IPS-18a (cell line): ENCODE measurements at regions not wholly inside any gene's neighbourhood (a gene's known extent, or its start where the extent isn't known, plus 50 kb on each side); places are given as distances from the start of the nearest gene placed in this dataset.

Experiments
- H3K27ac ChIP-seq: one replicate; pipeline ENCODE4 v1.5.1; 2013; ENCODE audit warnings: low read length
- H3K27me3 ChIP-seq: one replicate; pipeline ENCODE4 v1.6.1; 2013; ENCODE audit warnings: mild to moderate bottlenecking, low read length; ENCODE audit not compliant: control insufficient read depth, insufficient read depth
- H3K36me3 ChIP-seq: one replicate; pipeline ENCODE4 v1.6.1; 2013; ENCODE audit warnings: low read depth, low read length; ENCODE audit not compliant: control insufficient read depth
- H3K4me1 ChIP-seq: one replicate; pipeline ENCODE4 v1.6.1; 2013; ENCODE audit warnings: low read depth, low read length; ENCODE audit not compliant: control insufficient read depth
- H3K4me3 ChIP-seq: one replicate; pipeline ENCODE4 v1.5.1; 2013; ENCODE audit warnings: low read length
- H3K9ac ChIP-seq: one replicate; pipeline ENCODE4 v1.6.1; 2013; ENCODE audit warnings: mild to moderate bottlenecking, low read length, moderate library complexity
- H3K9me3 ChIP-seq: one replicate; pipeline ENCODE4 v1.6.1; 2013; ENCODE audit warnings: low read depth, low read length; ENCODE audit not compliant: control insufficient read depth

- no peaks in the 10 kb centered on the region for H3K27me3 ChIP-seq
- no peak overlapping the region for H3K27ac ChIP-seq
- H3K4me3 ChIP-seq = no peak overlapping the region
Measured at GRCh38 chr15:93496888-93497287, 407.9 kb upstream of the RGMA start.

GRCh38 chr15:93495799-93496637, 407.0 kb upstream of the RGMA start:
- Histone ChIP-seq H3K4me3 (no peak overlapping the region), H3K9me3 (no peaks in the 10 kb centered on the region), H3K9ac (no peak overlapping the region), H3K27ac (no peak overlapping the region), H3K27me3 (no peaks in the 10 kb centered on the region), H3K4me1 (peaks cover 8% of the 10 kb centered on the region), H3K36me3 (no peaks in the 10 kb centered on the region)

More at GRCh38 chr15:93496888-93497287, 407.9 kb upstream of the RGMA start:
- Histone ChIP-seq H3K4me1 (peaks cover 8% of the 10 kb centered on the region), H3K9ac (no peak overlapping the region), H3K9me3 (no peaks in the 10 kb centered on the region), H3K36me3 (no peaks in the 10 kb centered on the region)

GRCh38 chr15:93493172-93493571, 404.2 kb upstream of the RGMA start:
- Histone ChIP-seq H3K4me3 (no peak overlapping the region), H3K9me3 (no peaks in the 10 kb centered on the region), H3K9ac (no peak overlapping the region), H3K4me1 (peaks cover 4% of the 10 kb centered on the region), H3K27me3 (no peaks in the 10 kb centered on the region), H3K27ac (no peak overlapping the region), H3K36me3 (no peaks in the 10 kb centered on the region)

DNA sequence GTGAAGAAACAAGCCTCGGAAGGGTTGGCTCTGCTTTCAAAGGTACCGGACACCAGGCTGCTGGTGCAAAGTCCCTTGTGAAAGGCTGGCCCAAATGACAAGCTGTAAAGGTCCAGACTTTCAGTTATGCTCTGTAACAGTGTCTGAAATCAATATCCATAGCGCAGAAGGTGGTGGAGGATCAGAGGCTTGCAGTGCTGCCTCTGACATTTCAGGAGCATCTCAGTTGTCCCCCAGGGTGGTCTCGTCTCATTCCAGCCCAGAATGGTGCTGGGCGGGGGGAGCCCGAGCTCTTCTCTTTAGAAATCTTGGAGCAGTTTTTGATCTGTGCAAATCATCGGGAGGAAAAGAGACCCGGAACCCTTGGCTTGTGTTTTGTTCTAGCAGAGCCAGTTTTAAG, 402.3 kb upstream of the RGMA start:
- no peak overlapping the region for H3K4me3 ChIP-seq

GRCh38 chr15:93488296-93488713, 399.3 kb upstream of the RGMA start:
- no peaks in the 10 kb centered on the region for H3K36me3 ChIP-seq
- H3K4me3 ChIP-seq = no peak overlapping the region
- no peaks in the 10 kb centered on the region for H3K9me3 ChIP-seq
- H3K27me3 ChIP-seq = no peaks in the 10 kb centered on the region
- no peak overlapping the region for H3K9ac ChIP-seq
- H3K27ac ChIP-seq = no peak overlapping the region
- no peaks in the 10 kb centered on the region for H3K4me1 ChIP-seq

More for the DNA sequence above, 402.3 kb upstream of the RGMA start:
- Histone ChIP-seq H3K27ac (no peak overlapping the region), H3K4me1 (peaks cover 2% of the 10 kb centered on the region), H3K9me3 (no peaks in the 10 kb centered on the region), H3K9ac (no peak overlapping the region), H3K27me3 (no peaks in the 10 kb centered on the region), H3K36me3 (no peaks in the 10 kb centered on the region)

GRCh38 chr15:93486407-93487117, 397.6 kb upstream of the RGMA start:
- H3K4me1 ChIP-seq = no peaks in the 10 kb centered on the region
- no peak overlapping the region for H3K9ac ChIP-seq
- no peaks in the 10 kb centered on the region for H3K27me3 ChIP-seq
- H3K9me3 ChIP-seq = no peaks in the 10 kb centered on the region
- no peaks in the 10 kb centered on the region for H3K36me3 ChIP-seq
- no peak overlapping the region for H3K4me3 ChIP-seq
- no peak overlapping the region for H3K27ac ChIP-seq

- H3K9ac ChIP-seq = no peak overlapping the region
- H3K4me1 ChIP-seq = no peaks in the 10 kb centered on the region
- no peaks in the 10 kb centered on the region for H3K9me3 ChIP-seq
- H3K27me3 ChIP-seq = no peaks in the 10 kb centered on the region
- no peak overlapping the region for H3K27ac ChIP-seq
- H3K4me3 ChIP-seq = no peak overlapping the region
- H3K36me3 ChIP-seq = no peaks in the 10 kb centered on the region
Measured at GRCh38 chr15:93485438-93486327, 396.7 kb upstream of the RGMA start.

GRCh38 chr15:93483923-93484322, 394.9 kb upstream of the RGMA start:
- no peaks in the 10 kb centered on the region for H3K27me3 ChIP-seq
- no peaks in the 10 kb centered on the region for H3K36me3 ChIP-seq
- H3K9ac ChIP-seq = no peak overlapping the region
- H3K27ac ChIP-seq = no peak overlapping the region
- no peaks in the 10 kb centered on the region for H3K9me3 ChIP-seq
- H3K4me3 ChIP-seq = no peak overlapping the region
- peaks cover 7% of the 10 kb centered on the region for H3K4me1 ChIP-seq

GRCh38 chr15:93482731-93483130, 393.7 kb upstream of the RGMA start:
- no peaks in the 10 kb centered on the region for H3K9me3 ChIP-seq
- peaks cover 19% of the 10 kb centered on the region for H3K4me1 ChIP-seq
- no peak overlapping the region for H3K27ac ChIP-seq
- no peaks in the 10 kb centered on the region for H3K27me3 ChIP-seq
- no peak overlapping the region for H3K4me3 ChIP-seq
- H3K9ac ChIP-seq = no peak overlapping the region
- no peaks in the 10 kb centered on the region for H3K36me3 ChIP-seq

GRCh38 chr15:93479715-93480114, 390.7 kb upstream of the RGMA start:
- H3K4me3 ChIP-seq = no peak overlapping the region

GRCh38 chr15:93478947-93479346, 389.9 kb upstream of the RGMA start:
- no peaks in the 10 kb centered on the region for H3K36me3 ChIP-seq
- H3K9ac ChIP-seq = no peak overlapping the region
- no peak overlapping the region for H3K27ac ChIP-seq
- H3K4me3 ChIP-seq = no peak overlapping the region
- H3K4me1 ChIP-seq = peaks cover 27% of the 10 kb centered on the region
- no peaks in the 10 kb centered on the region for H3K9me3 ChIP-seq
- no peaks in the 10 kb centered on the region for H3K27me3 ChIP-seq

More at GRCh38 chr15:93479715-93480114, 390.7 kb upstream of the RGMA start:
- Histone ChIP-seq H3K4me1 (peaks cover 27% of the 10 kb centered on the region), H3K27me3 (no peaks in the 10 kb centered on the region), H3K36me3 (no peaks in the 10 kb centered on the region), H3K9me3 (no peaks in the 10 kb centered on the region), H3K27ac (no peak overlapping the region), H3K9ac (no peak overlapping the region)
